Embryonic facial prominence (tissue), 1 donor: ENCODE measurements at regions not wholly inside any gene's neighbourhood (a gene's known extent, or its start where the extent isn't known, plus 50 kb on each side); places are given as distances from the start of the nearest gene placed in this dataset.

Source experiments
- DNase-seq: peaks from one replicate; pipeline ENCODE4 v3.0.0-alpha.2; 2016; ENCODE audit errors: extremely low spot score

DNA sequence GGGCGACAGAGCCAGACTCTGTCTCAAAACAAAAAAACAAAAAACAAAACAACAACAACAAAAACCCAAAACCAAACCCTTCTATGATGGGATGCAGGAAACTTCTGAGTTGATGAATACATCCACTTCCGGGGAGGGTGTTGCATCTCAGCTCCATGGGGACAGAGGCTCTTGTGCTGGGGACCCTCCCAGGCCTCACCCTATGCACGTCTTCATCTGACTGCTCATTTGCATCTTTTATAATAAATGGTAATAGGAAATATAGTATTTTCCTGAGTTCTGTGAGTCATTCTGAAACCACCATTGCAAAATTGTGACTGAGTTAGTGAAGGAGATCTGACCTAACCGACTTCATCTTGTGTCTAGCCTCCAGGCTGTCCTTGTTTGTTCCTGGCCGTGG is 109.5 kb upstream of the SLC28A3 start:
- DNase-seq = no peak

- DNase-seq = no peak
Observed at GRCh38 chr9:84456527-84456926, 116.0 kb upstream of the SLC28A3 start.

GRCh38 chr9:84460695-84461094 is 120.1 kb upstream of the SLC28A3 start:
- DNase-seq = no peak

GRCh38 chr9:84463272-84463671 is 122.7 kb upstream of the SLC28A3 start:
- no peak for DNase-seq

DNA sequence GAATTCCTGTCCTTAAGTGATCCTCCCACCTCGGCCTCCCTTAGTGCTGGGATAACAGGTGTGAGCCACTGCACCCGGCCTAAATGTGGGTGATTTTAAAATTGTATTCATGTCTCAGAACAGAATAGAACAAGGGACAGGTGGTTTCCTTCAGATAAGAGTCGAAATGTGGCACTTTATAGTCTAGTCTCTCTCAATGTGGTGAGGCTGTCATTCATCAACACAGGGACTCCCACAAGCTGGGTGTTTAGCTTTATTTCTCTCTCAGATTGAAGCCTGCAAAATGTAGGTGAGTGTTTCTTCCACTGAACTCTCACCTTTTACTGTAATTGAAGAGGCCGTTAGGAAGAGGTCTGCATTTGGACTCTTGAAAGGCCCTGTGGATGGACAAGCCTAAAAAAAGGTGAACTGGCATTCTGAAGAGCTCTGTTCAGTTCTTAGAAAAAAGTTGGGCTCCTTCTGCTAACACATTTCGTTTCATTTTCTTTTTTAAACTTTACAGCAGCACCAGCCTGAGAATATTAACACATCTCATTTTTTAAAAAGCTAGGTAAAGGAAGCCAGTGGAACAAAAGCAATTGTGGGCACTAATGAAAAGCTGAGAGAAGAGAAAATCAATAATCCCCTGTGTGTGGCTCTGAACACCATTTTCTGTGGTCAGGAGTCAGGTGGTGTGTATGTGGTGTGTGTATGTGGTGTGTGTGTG is 126.2 kb upstream of the SLC28A3 start:
- DNase-seq = no peak

GRCh38 chr9:84471816-84472215 is 131.3 kb upstream of the SLC28A3 start:
- DNase-seq = no peak

GRCh38 chr9:84478996-84479395 is 138.4 kb upstream of the SLC28A3 start:
- no peak for DNase-seq

DNA sequence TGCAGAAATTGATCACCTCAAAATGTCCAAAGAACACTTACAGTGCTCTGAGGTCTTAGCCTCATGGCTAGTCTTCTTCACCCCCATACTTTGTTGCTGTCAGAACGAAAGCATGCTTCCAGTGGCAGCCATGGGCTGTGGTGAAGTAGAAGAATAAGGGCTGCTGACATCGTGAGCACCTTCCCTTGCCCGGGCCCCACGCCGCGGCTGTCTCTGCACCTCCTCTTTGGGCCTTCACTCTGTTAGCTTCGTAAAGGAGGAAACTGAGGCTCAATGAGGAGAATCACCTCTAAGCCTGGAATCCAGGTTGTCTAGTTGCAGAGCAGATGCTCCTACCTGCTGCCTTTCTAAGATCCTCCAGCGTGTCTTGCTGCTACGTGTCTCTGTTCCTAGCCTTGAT is 139.5 kb upstream of the SLC28A3 start:
- DNase-seq = no peak

GRCh38 chr9:84481231-84481630 is 140.7 kb upstream of the SLC28A3 start:
- no peak for DNase-seq

- DNase-seq = no peak
Observed at GRCh38 chr9:84481636-84482218, 141.2 kb upstream of the SLC28A3 start.

DNA sequence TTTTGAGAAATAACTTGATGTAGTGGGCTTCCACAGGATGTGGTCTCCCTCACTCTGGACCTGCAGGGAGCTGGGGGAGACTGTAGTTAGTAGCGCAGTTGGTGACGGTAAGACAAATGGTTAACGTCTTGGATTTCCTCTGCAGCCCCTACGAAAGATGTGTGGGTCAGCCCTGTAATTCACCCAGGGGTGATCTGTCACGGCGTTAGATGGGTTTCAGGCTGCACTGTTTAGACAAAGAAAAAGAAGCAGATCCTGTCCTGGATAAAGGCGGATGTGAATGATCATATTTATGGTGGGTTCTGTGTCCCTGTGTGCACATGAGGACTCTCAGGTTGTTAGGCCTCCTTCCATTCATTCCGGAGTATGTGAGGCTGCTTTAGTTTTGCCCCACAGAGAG is 142.0 kb upstream of the SLC28A3 start:
- DNase-seq = no peak

GRCh38 chr9:84484172-84484571 is 143.6 kb upstream of the SLC28A3 start:
- DNase-seq = no peak

- DNase-seq = no peak
Observed at GRCh38 chr9:84485539-84485938, 145.0 kb upstream of the SLC28A3 start.

- DNase-seq = no peak
Observed at GRCh38 chr9:84486663-84487062, 146.1 kb upstream of the SLC28A3 start.

- no peak for DNase-seq
Observed at GRCh38 chr9:84490206-84490841, 149.8 kb upstream of the SLC28A3 start.

DNA sequence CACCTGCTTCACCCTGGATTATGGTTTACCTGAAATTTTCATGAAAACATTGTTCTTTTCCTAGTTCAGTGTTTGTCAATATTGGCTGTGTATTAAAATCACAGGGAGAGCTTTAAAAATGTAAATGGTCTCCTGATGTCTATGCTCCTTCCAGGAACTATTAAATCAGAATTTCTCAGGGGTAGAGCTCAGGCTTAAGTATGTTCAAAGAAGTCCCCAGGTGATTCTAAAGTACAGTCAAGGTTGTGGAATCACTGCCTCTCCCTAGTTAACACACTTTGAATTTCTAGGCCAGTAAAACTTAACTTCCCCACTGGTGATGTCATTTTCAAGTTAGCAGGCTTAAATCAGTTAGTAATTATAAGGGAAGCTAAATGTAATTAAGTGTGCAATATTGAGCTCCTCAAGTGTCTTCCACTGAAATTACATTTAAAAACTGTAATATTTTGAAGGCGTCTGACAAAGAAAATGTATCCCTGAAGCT is 150.3 kb upstream of the SLC28A3 start:
- no peak for DNase-seq

DNA sequence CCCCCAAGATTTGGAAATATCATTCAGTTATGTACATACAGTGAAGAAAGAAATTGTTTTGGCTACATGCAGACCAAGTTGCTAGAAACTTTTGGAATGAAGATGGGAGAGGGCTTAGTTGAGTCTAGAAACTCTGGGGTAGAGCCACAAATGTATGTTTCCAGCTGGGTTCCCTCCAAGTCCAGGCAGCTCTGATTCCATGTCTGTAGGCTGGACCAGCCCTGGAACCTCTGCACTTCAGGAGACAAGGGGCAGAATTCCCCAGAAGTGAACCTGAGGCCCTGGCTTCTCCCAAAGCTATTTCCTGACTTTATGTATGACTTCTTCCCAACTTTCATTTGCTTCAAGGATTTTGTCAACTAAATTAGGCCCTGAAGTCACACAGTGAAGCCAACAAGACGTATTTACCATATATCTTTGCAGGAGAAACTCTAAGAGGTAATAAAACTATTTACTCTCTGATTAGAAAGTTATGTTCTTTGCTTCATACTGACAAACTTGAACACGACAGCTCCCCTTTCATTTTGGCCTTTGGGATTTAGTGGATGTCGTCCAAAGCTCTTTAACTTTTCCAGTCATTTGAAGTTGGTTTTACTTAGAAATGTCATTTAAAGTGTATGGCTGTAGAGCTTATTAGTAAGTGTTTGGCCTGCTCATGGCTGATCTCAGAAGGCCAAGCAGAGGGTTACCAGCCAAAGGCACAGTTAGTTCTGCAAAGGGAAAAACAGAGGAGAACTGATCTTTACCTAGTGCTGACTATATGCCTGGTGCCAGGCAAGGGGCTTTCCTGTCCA is 152.0 kb upstream of the SLC28A3 start:
- DNase-seq = no peak

DNA sequence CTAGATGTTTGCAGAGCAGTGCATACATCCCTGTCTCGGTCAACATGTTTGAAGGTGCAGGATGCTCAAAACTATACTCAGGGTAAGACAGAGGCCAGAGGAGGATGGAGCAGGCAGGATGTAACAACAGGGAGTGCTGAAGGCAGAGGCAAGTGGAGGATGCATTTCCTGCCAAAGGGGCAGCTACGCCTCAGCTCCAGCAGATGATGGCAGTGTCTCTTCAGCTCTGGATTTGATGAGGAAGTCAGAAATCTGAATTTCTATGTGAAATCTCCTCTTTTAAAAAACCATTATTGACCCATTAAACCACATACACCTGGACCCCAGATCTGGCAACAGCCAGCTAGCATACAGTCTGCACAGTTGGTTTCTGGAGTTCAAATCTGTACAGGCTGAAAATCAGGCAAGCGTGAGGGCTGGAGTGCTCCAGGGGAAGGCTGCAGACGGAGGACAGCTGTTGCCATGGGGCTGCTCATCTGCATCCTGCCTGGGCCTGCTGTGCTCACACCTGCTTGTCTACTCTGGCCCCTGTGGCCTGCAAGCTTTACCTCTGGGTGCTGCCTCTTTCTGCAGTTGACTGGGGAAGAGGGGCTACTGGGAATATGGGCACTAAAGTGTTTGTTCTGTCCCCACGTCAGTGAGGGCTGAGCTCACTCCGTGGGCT is 152.9 kb upstream of the SLC28A3 start:
- DNase-seq = no peak

GRCh38 chr9:84499969-84500582 is 159.5 kb upstream of the SLC28A3 start:
- no peak for DNase-seq

DNA sequence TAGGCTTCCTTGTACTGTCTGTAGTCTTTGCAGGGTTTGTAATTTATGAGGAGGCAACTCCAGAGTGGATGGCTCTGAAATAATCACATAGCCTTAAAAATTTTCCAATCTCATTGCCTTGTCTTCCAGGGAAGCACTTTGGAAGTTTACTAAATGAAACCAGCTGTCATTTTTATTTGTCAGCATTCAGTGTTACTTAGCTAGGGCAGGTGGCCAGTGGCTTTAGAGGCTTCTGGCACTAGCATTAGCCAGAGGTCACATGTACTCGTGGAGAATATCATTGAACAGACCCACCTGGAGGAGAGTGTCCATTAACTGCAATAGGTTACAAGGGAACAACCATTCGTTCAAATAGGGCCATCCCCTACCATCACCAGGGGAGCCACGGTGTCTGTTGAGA is 160.3 kb upstream of the SLC28A3 start:
- DNase-seq = no peak

GRCh38 chr9:84501587-84501986 is 161.0 kb upstream of the SLC28A3 start:
- DNase-seq = no peak
